GM21515 (cell line): ENCODE measurements at regions not wholly inside any gene's neighbourhood (a gene's known extent, or its start where the extent isn't known, plus 50 kb on each side); places are given as distances from the start of the nearest gene placed in this dataset.
"Not testable (repeated sequence)": the region's sequence is repeated elsewhere in the genome, so short reads cannot be mapped to it uniquely, and the experiment has no call there.

Experiments
- ATAC-seq: cut with Tn5 transposase; IDR thresholded peaks from one replicate; pipeline ENCODE4 v1.9.1; 2021; ENCODE audit not compliant: unreplicated experiment

DNA sequence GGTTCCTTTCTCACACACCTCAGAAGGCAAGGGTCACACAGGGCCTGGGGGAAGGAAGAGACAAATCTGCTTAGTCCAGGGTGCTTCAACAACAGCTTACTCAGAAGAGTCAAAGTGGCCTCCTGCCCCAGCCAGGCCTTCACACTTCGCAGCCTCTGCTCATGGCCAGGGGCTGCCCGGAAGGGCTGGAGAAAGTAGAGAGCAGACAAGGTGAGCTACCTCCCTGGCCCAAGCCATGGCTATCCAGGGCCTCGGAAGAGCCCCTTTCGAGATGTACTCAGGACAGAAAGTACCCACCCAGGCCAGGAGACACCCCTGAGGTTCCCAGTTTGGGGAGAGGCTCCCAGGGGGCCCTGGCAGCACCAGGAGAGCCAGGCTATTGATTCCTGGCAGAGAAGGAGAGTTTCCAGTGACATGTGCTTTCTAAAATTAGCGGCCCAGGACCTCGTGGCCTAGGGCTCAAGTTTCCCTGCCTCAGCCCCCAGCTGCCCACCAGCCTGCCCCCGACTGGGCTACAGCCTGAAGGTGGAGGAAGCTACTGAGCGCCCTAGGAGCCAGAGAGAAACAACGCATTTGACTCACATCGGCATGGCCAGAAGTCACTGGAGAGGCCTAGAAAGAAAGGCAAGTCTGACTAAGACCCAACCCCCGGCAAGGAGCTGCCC lies 533.2 kb downstream of the TP53TG3F start:
- ATAC-seq = not testable (repeated sequence)

- ATAC-seq = not testable (repeated sequence)
These were observed 534.8 kb downstream of the TP53TG3F start for GRCh38 chr16:33994207-33994606.

GRCh38 chr16:33995821-33996372 lies 536.5 kb downstream of the TP53TG3F start:
- ATAC-seq = not testable (repeated sequence)

- not testable (repeated sequence) for ATAC-seq
These were observed 541.8 kb downstream of the TP53TG3F start for GRCh38 chr16:34001184-34001583.

DNA sequence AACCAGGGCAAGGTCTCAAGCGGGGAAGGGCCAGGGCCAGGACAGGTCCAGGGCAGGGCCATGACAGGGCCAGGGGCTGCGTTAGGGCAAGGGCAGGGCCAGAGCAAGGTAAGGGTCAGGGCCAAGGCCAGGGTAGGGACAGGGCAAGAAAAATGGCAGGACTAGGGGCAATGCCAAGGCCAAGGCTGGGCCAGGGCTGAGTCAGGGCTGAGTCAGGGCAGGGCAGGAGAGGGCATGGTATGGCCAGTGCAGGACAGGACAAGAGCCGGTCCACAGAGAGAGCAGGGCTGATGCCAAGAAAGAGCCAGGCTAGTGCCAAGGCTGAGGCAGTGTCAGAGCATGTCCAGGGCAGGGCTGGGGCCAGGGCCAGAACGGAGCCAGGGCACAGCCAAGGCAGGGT lies 542.5 kb downstream of the TP53TG3F start:
- not testable (repeated sequence) for ATAC-seq

DNA sequence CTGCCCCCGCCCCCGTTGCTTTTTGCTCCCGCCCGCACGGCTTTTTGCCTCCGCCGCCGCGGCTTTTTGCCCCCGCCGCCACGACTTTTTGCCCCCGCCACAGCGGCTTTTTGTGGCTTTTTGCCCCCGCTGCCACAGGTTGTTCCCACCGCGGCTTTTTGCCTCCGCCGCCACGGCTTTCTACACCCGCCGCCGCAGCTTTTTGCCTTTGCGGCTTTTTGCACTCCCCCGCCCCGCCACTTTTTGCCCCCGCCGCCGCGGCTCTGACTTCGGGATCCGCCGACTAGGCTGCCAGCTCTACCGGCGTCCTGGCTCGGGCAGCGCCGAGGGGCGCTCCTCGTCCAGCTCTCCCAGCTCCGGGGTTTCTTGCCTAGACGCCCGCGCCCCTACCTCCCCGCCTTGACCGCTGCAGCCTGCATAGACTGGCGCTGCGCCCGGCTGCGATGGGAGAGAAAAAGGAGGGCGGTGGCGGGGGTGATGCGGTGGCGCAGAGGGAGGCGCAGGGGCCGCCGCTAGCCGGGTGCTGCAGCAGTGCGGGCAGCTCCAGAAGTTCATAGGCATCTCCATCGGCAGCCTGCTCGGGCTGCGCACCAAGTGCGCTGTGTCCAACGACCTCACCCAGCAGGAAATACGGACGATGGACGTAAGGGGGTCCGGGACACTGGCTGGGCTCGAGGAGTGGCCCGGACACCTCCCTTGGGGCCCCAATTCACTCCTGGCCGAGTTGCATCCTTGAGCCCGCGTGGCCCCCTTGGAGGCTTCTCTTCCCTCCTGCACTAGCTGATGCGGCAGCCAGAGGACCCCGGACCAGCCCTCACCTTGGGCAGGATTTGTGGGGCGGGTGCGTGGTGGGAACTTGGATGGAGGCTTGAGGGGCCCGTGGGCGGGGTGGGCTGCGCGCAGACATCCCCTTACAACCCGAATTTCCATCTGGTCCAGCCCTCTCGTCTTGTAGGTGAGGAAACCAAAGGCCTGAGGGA lies 555.7 kb downstream of the TP53TG3F start:
- ATAC-seq = not testable (repeated sequence)

DNA sequence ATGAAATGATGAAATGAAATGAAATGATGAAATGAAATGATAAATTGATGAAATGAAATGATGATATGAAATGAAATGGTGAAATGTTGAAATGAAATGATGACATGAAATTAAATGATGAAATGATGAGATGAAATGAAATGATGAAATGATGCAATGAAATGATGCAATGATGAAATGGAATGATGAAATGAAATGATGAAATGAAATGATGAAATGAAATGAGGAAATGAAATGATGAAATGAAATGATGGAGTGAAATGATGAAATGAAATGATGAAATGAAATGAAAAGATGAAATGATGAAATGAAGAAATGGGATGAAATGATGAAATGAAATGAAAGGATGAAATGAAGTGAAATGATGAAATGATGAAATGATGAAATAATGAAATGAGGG lies 558.9 kb downstream of the TP53TG3F start:
- not testable (repeated sequence) for ATAC-seq

DNA sequence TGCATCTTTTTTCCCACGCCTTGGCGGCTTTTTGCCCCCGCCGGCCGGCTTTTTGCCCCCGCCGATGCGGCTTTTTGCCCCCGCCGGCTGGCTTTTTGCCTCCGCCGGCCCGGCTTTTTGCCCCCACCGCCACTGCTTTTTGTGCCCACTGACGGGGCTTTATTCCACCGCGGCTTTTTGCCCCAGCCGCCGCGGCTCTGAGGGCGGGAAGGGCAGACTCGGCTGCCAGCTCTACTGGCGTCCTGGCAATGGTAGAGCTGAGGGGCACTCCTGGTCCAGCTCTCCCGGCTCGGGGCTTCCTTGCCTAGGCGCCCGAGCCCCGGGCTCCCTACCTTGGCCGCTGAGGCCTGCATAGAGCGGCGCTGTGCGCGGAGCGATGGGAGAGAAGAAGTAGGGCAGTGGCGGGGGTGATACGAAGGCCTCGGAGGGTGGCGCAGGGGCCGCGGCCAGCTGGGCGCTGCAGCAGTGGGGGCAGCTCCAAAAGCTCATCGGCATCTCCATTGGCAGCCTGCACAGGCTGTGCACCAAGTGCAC lies 591.4 kb downstream of the TP53TG3F start:
- ATAC-seq = no peak

GRCh38 chr16:34054137-34054536 lies 594.7 kb downstream of the TP53TG3F start:
- ATAC-seq = no peak

DNA sequence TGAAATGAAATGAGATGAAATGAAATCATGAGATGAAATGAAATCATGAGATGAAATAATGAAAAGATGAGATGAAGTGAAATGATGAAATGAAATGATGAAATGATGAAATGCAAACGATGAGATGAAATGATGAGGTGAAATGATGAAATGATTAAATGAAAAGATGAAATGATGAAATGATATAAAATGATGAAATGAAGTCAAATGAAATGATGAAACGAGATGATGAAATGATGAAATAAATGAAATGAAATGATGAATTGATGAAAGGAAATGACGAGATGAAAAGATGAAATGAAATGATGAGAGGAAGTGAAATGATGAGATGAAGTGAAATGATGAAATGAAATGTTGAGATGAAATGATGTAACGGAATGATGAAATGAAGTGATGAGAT lies 595.6 kb downstream of the TP53TG3F start:
- ATAC-seq = no peak

DNA sequence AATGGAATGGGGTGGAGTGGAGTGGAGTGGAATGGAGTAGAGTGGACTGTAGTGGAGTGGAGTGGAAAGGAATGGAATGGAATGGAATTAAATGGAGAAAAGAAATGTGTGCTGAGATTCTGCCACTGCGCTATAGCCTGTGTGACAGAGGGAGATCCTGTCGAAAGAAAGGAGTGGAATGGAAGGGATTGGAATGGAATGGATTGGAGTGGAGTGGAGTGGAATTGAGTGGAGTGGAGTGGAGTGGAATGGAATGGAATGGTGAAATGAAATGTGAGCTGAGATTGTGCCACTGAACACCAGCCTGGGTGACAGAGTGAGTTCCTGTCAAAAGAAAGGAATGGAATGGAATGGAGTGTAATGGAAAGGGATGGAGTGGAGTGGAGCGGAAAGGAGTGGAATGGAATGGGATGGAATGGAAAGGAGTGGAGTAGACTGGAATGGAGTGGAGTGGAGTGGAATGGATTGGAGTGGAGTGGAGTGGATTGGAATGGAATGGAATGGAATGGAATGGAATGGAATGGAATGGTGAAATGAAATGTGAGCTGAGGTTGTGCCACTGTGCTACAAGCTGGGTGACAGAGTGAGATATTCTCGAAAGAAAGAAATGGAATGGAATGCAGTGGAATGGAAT lies 603.3 kb downstream of the TP53TG3F start:
- ATAC-seq = peak; percentile 50

DNA sequence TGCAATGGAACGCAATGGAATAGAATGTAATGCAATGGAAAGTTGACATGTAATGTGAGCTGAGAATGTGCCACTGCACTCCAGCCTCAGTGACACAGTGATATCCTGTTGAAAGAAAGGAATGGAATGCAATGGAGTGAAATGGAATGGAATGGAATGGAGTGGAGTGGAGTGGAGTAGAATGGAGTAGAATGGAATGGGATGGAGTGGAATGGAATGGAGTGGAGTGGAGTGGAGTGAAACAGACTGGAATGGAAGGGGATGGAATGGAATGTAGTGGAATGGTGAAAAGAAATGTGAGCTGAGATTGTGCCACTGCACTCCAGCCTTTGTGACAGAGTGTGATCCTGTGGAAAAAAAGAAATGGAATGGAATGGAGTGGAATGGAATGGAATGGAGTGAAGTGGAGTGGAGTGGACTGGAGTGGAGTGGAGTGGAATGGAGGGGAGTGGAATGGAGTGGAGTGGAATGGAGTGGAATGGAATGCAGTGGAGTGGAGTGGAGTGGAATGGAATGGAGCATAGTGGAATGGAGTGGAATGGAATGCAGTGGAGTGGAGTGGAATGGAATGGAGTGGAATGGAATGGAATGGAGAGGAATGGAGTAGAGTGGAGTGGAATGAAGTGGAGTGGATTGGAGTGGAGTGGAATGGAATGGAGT lies 604.2 kb downstream of the TP53TG3F start:
- ATAC-seq = not testable (repeated sequence)

- not testable (repeated sequence) for ATAC-seq
These were observed 605.2 kb downstream of the TP53TG3F start for GRCh38 chr16:34064602-34065001.

DNA sequence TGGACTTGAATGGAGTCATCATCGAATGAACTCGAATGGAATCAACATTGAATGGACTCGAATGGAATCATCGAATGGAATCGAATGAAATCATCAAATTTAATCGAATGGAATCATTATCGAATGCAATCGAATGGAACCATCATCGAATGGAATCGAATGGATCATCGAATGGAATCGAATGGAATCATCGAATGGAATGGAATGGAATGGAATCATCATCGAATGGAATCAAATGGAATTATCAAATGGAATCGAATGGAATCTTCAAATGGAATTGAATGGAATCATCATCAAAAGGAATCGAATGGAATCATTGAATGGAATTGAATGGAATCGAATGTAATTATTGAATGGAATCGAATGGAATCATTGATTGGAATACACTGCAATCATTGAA lies 610.3 kb downstream of the TP53TG3F start:
- not testable (repeated sequence) for ATAC-seq

GRCh38 chr16:34078691-34079090 lies 619.3 kb downstream of the TP53TG3F start:
- ATAC-seq = no peak

GRCh38 chr16:34085038-34085437 lies 625.6 kb downstream of the TP53TG3F start:
- not testable (repeated sequence) for ATAC-seq

DNA sequence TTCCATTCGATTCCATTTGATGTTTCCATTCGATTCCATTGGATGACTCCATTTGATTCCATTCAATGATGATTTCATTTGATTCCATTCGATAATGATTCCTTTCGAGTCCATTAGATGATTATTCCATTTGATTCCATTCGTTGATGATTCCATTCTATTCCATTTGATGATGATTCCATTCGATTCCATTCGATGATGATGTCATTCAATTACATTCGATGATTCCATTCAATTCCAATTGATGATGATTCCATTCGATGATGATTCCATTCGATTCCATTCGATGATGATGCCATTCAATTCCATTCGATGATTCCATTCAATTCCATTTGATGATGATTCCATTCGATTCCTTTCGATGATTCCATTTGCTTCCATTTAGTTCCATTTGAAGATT lies 635.6 kb downstream of the TP53TG3F start:
- not testable (repeated sequence) for ATAC-seq

DNA sequence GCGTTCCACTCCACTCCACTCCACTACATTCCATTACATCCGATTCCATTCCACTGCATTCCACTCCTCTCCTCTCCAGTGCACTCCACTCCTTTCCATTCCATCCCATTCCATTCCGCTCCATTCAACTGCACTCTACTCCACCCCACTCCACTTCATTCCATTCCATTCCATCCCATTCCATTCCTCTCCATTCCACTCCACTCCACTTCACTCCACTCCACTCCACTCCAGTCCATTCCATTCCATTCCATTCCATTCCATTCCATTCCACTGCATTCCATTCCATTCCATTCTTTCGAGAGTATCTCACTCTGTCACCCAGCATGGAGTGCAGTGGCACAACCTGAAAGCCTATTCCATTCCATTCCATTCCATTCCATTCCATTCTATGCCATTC lies 637.5 kb downstream of the TP53TG3F start:
- not testable (repeated sequence) for ATAC-seq

DNA sequence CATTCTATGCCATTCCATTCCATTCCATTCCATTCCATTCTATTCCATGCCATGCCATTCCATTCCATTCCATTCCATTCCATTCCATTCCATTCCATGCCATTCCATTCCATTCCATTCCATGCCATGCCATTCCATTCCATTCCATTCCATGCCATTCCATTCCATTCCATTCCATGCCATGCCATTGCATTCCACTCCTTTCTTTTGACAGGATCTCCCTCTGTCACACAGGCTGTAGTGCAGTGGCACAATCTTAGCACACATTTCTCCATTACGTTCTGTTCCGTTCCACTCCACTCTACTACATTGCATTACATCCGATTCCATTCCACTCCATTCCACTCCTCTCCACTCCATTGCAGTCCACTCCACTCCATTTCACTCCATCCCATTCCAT lies 637.9 kb downstream of the TP53TG3F start:
- not testable (repeated sequence) for ATAC-seq

DNA sequence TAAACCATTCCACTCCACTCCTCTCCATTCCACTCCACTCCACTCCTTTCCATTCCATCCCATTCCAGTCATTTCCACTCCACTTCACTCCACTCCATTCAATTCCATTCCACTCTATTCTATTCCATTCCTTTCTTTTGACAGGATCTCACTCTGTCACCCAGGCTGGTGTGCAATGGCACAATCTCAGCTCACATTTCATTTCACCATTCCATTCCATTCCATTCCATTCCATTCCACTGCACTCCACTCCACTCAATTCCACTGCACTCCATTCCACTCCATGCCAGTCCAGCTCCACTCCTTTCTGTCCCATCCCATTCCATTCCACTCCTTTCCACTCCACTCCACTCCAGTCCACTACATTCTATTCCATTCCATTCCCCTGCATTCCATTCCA lies 638.6 kb downstream of the TP53TG3F start:
- not testable (repeated sequence) for ATAC-seq
